SK-N-DZ (cell line): ENCODE measurements at regions not wholly inside any gene's neighbourhood (a gene's known extent, or its start where the extent isn't known, plus 50 kb on each side); places are given as distances from the start of the nearest gene placed in this dataset.
"Not testable (repeated sequence)": the region's sequence is repeated elsewhere in the genome, so short reads cannot be mapped to it uniquely, and the experiment has no call there.

Experiments used
- DNase-seq: peaks from one replicate; pipeline ENCODE4 v3.0.0-alpha.2; 2015; ENCODE audit warnings: low spot score

- no peak for DNase-seq
Observed at GRCh38 chr3:118792191-118792590, 242.5 kb downstream of the IGSF11 start.

GRCh38 chr3:118793176-118793575 lies 241.5 kb downstream of the IGSF11 start:
- DNase-seq: no peak

- DNase-seq: no peak
Observed at GRCh38 chr3:118799303-118799702, 235.3 kb downstream of the IGSF11 start.

GRCh38 chr3:118801899-118802298 lies 232.7 kb downstream of the IGSF11 start:
- DNase-seq: no peak

- no peak for DNase-seq
Observed at GRCh38 chr3:118802325-118803095, 232.1 kb downstream of the IGSF11 start.

- DNase-seq: no peak
Observed at GRCh38 chr3:118803096-118803476, 231.6 kb downstream of the IGSF11 start.

- DNase-seq: no peak
Observed at GRCh38 chr3:118805007-118805406, 229.6 kb downstream of the IGSF11 start.

GRCh38 chr3:118806423-118806822 lies 228.2 kb downstream of the IGSF11 start:
- DNase-seq: no peak

- not testable (repeated sequence) for DNase-seq
Observed at GRCh38 chr3:118807349-118807748, 227.3 kb downstream of the IGSF11 start.

- DNase-seq: no peak
Observed at GRCh38 chr3:118808723-118809122, 225.9 kb downstream of the IGSF11 start.

GRCh38 chr3:118809696-118810498 lies 224.7 kb downstream of the IGSF11 start:
- no peak for DNase-seq

- no peak for DNase-seq
Observed at GRCh38 chr3:118810499-118811035, 224.1 kb downstream of the IGSF11 start.

- DNase-seq: no peak
Observed at GRCh38 chr3:118811236-118811732, 223.4 kb downstream of the IGSF11 start.

- DNase-seq: no peak
Observed at GRCh38 chr3:118813472-118813871, 221.2 kb downstream of the IGSF11 start.

- peak; percentile 60 for DNase-seq
Observed at GRCh38 chr3:118817748-118818165, 216.9 kb downstream of the IGSF11 start.

GRCh38 chr3:118818386-118818785 lies 216.3 kb downstream of the IGSF11 start:
- DNase-seq: no peak

- no peak for DNase-seq
Observed at GRCh38 chr3:118823626-118824025, 211.0 kb downstream of the IGSF11 start.

- DNase-seq: no peak
Observed at GRCh38 chr3:118827446-118827845, 207.2 kb downstream of the IGSF11 start.

- no peak for DNase-seq
Observed at GRCh38 chr3:118828351-118828750, 206.3 kb downstream of the IGSF11 start.

- no peak for DNase-seq
Observed at GRCh38 chr3:118833075-118833474, 201.6 kb downstream of the IGSF11 start.

GRCh38 chr3:118838871-118839270 lies 195.8 kb downstream of the IGSF11 start:
- no peak for DNase-seq

GRCh38 chr3:118842147-118842863 lies 192.3 kb downstream of the IGSF11 start:
- no peak for DNase-seq
